Small intestine (tissue), 7 donors: ENCODE measurements at regions not wholly inside any gene's neighbourhood (a gene's known extent, or its start where the extent isn't known, plus 50 kb on each side); places are given as distances from the start of the nearest gene placed in this dataset.

ENCODE experiments used
- DNase-seq, 2 donors: peaks; one replicate each; pipeline versions ENCODE4 v3.0.0 to v3.0.0-alpha.2; 2013
- FAIRE-seq: peaks from 2 replicates; lab custom pipeline; 2012; peaks lifted over from hg19 to GRCh38; lab: Jason Lieb, UNC
- H3K27ac ChIP-seq, 3 donors: one replicate each; pipeline ENCODE4 v1.5.1; 2013; ENCODE audit warnings: low read length in 2 of 3, mild to moderate bottlenecking in 2 of 3, control low read depth in 1 of 3, inconsistent platforms in 1 of 3, low read depth in 1 of 3, moderate library complexity in 1 of 3
- H3K27me3 ChIP-seq, 3 donors: one replicate each; pipeline ENCODE4 v1.6.1; 2013; ENCODE audit warnings: low read length in 3 of 3, inconsistent platforms in 1 of 3; ENCODE audit not compliant: control insufficient read depth in 3 of 3, insufficient read depth in 3 of 3
- H3K36me3 ChIP-seq, 3 donors: one replicate each; pipeline ENCODE4 v1.6.1; 2013; ENCODE audit warnings: low read length in 3 of 3, inconsistent platforms in 1 of 3, low read depth in 1 of 3, mild to moderate bottlenecking in 1 of 3, moderate library complexity in 1 of 3; ENCODE audit not compliant: control insufficient read depth in 3 of 3, insufficient read depth in 2 of 3
- H3K4me1 ChIP-seq, 3 donors: one replicate each; pipeline ENCODE4 v1.6.1; 2013; ENCODE audit warnings: low read length in 2 of 3, inconsistent platforms in 1 of 3, low read depth in 1 of 3, mild to moderate bottlenecking in 1 of 3, moderate library complexity in 1 of 3; ENCODE audit not compliant: control insufficient read depth in 3 of 3, insufficient read depth in 2 of 3
- H3K4me3 ChIP-seq, 3 donors: one replicate each; pipeline ENCODE4 v1.5.1; 2013; ENCODE audit warnings: low read length in 3 of 3, control low read depth in 1 of 3, inconsistent platforms in 1 of 3, low read depth in 1 of 3, mild to moderate bottlenecking in 1 of 3, moderate library complexity in 1 of 3
- H3K9me3 ChIP-seq, 2 donors: one replicate each; pipeline ENCODE4 v1.6.1; 2013; ENCODE audit warnings: low read depth in 1 of 2, low read length in 1 of 2; ENCODE audit not compliant: control insufficient read depth in 2 of 2, insufficient read depth in 1 of 2
- WGBS, 3 donors: extraction: QIAGEN DNeasy Blood & Tissue Kit; methylation state at CpG; one replicate each; pipeline ENCODE4 v1.1.7; 2013; 5-methylcytosine and 5-hydroxymethylcytosine counted together
- donor health status: healthy with polysubstance abuse.
- donor health status: control.
- donor health status: control.
- donor health status: Bipolar disorder and iron deficiency.
- donor health status: healthy.

- no peaks in the 10 kb centered on the region for H3K9me3 ChIP-seq
- WGBS, 3 donors, result 53 to 72% (median 60%) methylated on average over 5 of the region's 5 CpGs
- H3K4me3 ChIP-seq, result no peak overlapping the region
- H3K27me3 ChIP-seq, result peaks cover 0 to 33% (median 15%) of the 10 kb centered on the region in 3 donors
- FAIRE-seq, result no peak
- no peak for DNase-seq
- H3K27ac ChIP-seq, result no peak overlapping the region
- H3K36me3 ChIP-seq, result no peaks in the 10 kb centered on the region
- no peaks in the 10 kb centered on the region for H3K4me1 ChIP-seq
These were observed 237.4 kb downstream of the LMX1A start for GRCh38 chr1:165119086-165119485.

- H3K4me3 ChIP-seq, result no peak overlapping the region
- 7 to 27% (median 19%) methylated on average over 32 to 33 of the region's 33 CpGs for WGBS, 3 donors
- no peak for DNase-seq
- H3K27me3 ChIP-seq, result peaks cover 0 to 33% (median 15%) of the 10 kb centered on the region in 3 donors
- no peaks in the 10 kb centered on the region for H3K4me1 ChIP-seq
- FAIRE-seq, result no peak
- H3K36me3 ChIP-seq, result no peaks in the 10 kb centered on the region
- no peak overlapping the region for H3K27ac ChIP-seq
- H3K9me3 ChIP-seq, result no peaks in the 10 kb centered on the region
These were observed 239.0 kb downstream of the LMX1A start for GRCh38 chr1:165117482-165117881.

- Histone ChIP-seq H3K36me3 (no peaks in the 10 kb centered on the region), H3K4me3 (no peak overlapping the region), H3K4me1 (no peaks in the 10 kb centered on the region), H3K27me3 (peaks cover 0 to 30% (median 15%) of the 10 kb centered on the region in 3 donors), H3K9me3 (no peaks in the 10 kb centered on the region), H3K27ac (no peak overlapping the region)
- DNase-seq (no peak), FAIRE-seq (no peak)
- 63 to 78% (median 69%) methylated on average over 6 of the region's 6 CpGs for WGBS, 3 donors
These were observed 239.8 kb downstream of the LMX1A start for GRCh38 chr1:165116732-165117131.

GRCh38 chr1:165116171-165116570, 240.3 kb downstream of the LMX1A start:
- no peaks in the 10 kb centered on the region for H3K9me3 ChIP-seq
- FAIRE-seq (no peak), DNase-seq (no peak)
- H3K4me3 ChIP-seq, result no peak overlapping the region
- H3K36me3 ChIP-seq, result no peaks in the 10 kb centered on the region
- H3K27ac ChIP-seq, result no peak overlapping the region
- WGBS, 3 donors, result 60 to 77% (median 67%) methylated on average over 1 of the region's 1 CpG
- H3K27me3 ChIP-seq, result peaks cover 0 to 30% (median 15%) of the 10 kb centered on the region in 3 donors
- H3K4me1 ChIP-seq, result no peaks in the 10 kb centered on the region

- no peak overlapping the region for H3K27ac ChIP-seq
- peaks cover 0 to 30% (median 14%) of the 10 kb centered on the region in 3 donors for H3K27me3 ChIP-seq
- FAIRE-seq (no peak), DNase-seq (no peak)
- no peak overlapping the region for H3K4me3 ChIP-seq
- WGBS, 3 donors, result 76 to 81% (median 78%) methylated on average over 6 of the region's 6 CpGs
- H3K36me3 ChIP-seq, result no peaks in the 10 kb centered on the region
- no peaks in the 10 kb centered on the region for H3K4me1 ChIP-seq
- H3K9me3 ChIP-seq, result no peaks in the 10 kb centered on the region
These were observed 241.6 kb downstream of the LMX1A start for GRCh38 chr1:165114889-165115285.

GRCh38 chr1:165114022-165114888, 242.3 kb downstream of the LMX1A start:
- H3K9me3 ChIP-seq, result peaks cover 0 to under 1% of the 10 kb centered on the region in 2 donors
- peaks cover 0 to 30% (median 12%) of the 10 kb centered on the region in 3 donors for H3K27me3 ChIP-seq
- H3K27ac ChIP-seq, result no peak overlapping the region
- H3K36me3 ChIP-seq, result no peaks in the 10 kb centered on the region
- DNase-seq, result peak; percentile 29 to 46
- 26 to 33% (median 29%) methylated on average over 14 of the region's 14 CpGs for WGBS, 3 donors
- no peak overlapping the region for H3K4me3 ChIP-seq
- no peak for FAIRE-seq
- H3K4me1 ChIP-seq, result no peaks in the 10 kb centered on the region

GRCh38 chr1:165112260-165112659, 244.3 kb downstream of the LMX1A start:
- 85 to 88% (median 87%) methylated on average over 7 of the region's 7 CpGs for WGBS, 3 donors
- H3K27me3 ChIP-seq, result peaks cover 0 to 11% (median 8%) of the 10 kb centered on the region in 3 donors
- no peaks in the 10 kb centered on the region for H3K36me3 ChIP-seq
- H3K4me1 ChIP-seq, result no peaks in the 10 kb centered on the region
- no peak overlapping the region for H3K4me3 ChIP-seq
- no peak overlapping the region for H3K27ac ChIP-seq
- peaks cover 0 to 3% of the 10 kb centered on the region in 2 donors for H3K9me3 ChIP-seq
- FAIRE-seq, result no peak
- no peak for DNase-seq

GRCh38 chr1:165109013-165109412, 247.5 kb downstream of the LMX1A start:
- WGBS, 3 donors, result 28 to 58% (median 46%) methylated on average over 4 of the region's 4 CpGs
- DNase-seq (no peak), FAIRE-seq (no peak)
- H3K4me1 ChIP-seq, result no peaks in the 10 kb centered on the region
- H3K27ac ChIP-seq, result no peak overlapping the region
- H3K4me3 ChIP-seq, result no peak overlapping the region
- peaks cover 0 to 3% of the 10 kb centered on the region in 2 donors for H3K9me3 ChIP-seq
- H3K27me3 ChIP-seq, result no peaks in the 10 kb centered on the region
- H3K36me3 ChIP-seq, result no peaks in the 10 kb centered on the region
